ENCODE measurements at regions not wholly inside any gene's neighbourhood (a gene's known extent, or its start where the extent isn't known, plus 50 kb on each side); places are given as distances from the start of the nearest gene placed in this dataset.

GRCh38 chr5:173378727-173379126, 50.5 kb upstream of the STC2 start:
- no peak overlapping the region for H3K4me3 Mint-ChIP-seq
- no peak for DNase-seq
- H3K36me3 Mint-ChIP-seq (ENCODE audit: low read depth): no peaks in the 10 kb centered on the region
- H3K4me1 Mint-ChIP-seq (ENCODE audit: low read depth): no peaks in the 10 kb centered on the region
- H3K9me3 Mint-ChIP-seq: no peaks in the 10 kb centered on the region
- H3K27me3 Mint-ChIP-seq (ENCODE audit: insufficient read depth): peaks cover 30% of the 10 kb centered on the region
- no peak overlapping the region for H3K27ac Mint-ChIP-seq
- TF ChIP-seq, protein P1, sequence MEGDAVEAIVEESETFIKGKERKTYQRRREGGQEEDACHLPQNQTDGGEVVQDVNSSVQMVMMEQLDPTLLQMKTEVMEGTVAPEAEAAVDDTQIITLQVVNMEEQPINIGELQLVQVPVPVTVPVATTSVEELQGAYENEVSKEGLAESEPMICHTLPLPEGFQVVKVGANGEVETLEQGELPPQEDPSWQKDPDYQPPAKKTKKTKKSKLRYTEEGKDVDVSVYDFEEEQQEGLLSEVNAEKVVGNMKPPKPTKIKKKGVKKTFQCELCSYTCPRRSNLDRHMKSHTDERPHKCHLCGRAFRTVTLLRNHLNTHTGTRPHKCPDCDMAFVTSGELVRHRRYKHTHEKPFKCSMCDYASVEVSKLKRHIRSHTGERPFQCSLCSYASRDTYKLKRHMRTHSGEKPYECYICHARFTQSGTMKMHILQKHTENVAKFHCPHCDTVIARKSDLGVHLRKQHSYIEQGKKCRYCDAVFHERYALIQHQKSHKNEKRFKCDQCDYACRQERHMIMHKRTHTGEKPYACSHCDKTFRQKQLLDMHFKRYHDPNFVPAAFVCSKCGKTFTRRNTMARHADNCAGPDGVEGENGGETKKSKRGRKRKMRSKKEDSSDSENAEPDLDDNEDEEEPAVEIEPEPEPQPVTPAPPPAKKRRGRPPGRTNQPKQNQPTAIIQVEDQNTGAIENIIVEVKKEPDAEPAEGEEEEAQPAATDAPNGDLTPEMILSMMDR (IDR thresholded peaks at IDR 0.05): no peak

Measured in HFFc6 (cell line).